OCI-M2 (cell line): ENCODE measurements at regions not wholly inside any gene's neighbourhood (a gene's known extent, or its start where the extent isn't known, plus 50 kb on each side); places are given as distances from the start of the nearest gene placed in this dataset.

Source experiments
- DNase-seq: peaks from one replicate; lab custom pipeline; 2025; ENCODE audit not compliant: unreplicated experiment; lab: John Stamatoyannopoulos, UW

DNA sequence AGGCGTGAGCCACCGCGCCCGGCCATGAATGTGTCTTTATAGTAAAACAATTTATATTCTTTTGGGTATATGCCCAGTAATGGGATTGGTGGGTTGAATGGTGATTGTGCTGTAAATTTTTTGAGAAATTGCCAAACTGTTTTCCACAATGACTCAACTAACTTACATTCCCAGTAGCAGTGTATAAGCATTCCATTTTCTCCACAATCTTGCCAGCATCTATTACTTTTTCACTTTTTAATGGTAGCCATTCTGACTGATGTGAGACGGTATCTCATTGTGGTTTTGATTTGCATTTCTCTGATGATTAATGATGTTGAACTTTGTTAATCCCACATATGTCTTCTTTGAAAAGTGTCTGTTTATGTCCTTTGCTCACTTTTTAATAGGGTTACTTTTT is 1187.9 kb downstream of the XPNPEP1 start:
- no peak for DNase-seq

- DNase-seq, result no peak
Measured at GRCh38 chr10:108721874-108722273, 1201.4 kb downstream of the XPNPEP1 start.

GRCh38 chr10:108716352-108716751 is 1207.0 kb downstream of the XPNPEP1 start:
- no peak for DNase-seq

GRCh38 chr10:108709927-108710722 is 1213.2 kb downstream of the XPNPEP1 start:
- no peak for DNase-seq

DNA sequence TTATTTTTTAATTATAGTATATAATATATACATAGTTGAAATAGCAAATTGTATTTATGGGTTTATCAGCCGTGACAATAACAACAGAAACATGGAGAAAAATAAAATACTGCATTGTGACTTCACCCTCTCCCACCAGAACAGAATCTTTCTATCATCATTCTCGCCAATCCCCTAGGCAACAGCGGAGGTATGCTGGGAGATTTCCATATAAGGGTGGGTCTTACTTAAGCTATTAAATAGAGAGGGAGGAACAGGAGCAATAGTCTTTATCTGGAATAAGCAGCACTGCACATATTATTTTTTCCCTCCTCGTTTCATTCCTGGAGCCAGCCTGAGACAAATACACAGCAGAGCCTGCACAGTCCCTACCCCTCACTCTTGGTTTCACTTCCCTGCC is 1214.9 kb downstream of the XPNPEP1 start:
- DNase-seq, result no peak

GRCh38 chr10:108696792-108697477 is 1226.4 kb downstream of the XPNPEP1 start:
- DNase-seq, result no peak

DNA sequence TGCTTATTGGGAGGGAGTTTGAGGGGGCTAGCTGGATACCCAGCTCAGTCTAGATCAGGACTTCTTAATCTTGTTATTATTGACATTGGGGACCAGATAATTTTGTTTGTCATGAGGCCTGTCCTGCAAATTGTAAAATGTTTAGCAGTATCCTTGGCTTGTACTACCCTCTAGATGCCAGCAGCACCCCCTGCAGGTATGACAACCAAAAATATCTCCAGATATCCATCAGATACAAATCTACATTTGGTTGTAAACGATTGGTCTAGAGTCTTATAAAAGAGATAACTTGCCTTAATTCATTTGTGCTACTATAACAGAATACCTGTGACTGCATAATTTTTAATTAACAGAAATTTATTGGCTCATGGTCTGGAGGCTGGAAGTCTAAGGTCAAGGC is 1232.2 kb downstream of the XPNPEP1 start:
- no peak for DNase-seq

- no peak for DNase-seq
Measured at GRCh38 chr10:108690530-108690929, 1232.8 kb downstream of the XPNPEP1 start.

DNA sequence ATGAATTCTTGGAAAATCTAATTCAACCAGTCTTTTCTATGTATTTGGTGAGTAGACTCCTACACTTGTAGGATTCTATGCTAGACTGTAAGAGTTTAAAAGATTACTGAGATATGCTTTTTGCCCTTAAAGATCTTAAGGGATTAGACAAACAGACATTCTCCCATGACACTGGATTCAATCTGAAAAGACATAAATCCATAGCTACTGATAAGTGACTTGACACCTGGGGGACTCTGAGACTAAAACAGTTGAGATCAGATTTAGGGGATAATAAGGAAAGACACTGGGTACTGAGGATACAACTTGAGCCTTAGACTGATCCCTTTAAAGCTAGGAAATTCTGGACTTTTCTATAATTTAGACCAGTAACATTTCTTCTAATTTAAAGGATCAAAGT is 1233.4 kb downstream of the XPNPEP1 start:
- DNase-seq, result no peak

- DNase-seq, result no peak
Measured at GRCh38 chr10:108688314-108688713, 1235.0 kb downstream of the XPNPEP1 start.

DNA sequence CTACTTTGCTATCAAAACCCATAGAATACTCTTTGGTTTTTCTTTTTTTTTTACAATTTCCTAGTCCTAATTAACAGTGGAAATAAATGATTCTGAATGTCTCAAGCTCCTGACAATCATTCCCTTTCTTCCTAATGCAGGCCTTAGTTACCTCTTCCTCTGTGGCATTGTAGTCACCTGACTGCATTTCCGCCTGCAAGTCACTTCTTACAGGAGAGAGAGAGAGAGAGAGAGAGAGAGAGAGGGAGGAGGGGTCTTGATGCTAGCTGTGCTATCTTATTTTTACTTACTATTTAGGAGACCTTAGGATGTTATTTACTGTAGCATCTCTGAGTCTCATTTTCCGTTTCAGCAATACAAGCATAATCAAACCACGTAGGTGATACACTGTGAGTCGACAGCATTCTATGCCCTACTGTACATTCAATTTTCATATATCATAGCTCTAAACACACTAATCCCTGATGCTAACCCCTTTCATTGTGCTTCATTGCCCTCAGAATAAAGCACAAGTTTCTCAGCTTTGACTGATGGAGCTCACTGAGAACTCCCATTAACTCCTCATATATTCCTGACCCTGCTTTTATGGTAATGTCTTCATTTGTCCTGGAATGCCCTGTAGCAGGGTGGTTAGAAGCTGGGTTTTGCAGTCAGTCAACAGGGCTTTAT is 1237.3 kb downstream of the XPNPEP1 start:
- no peak for DNase-seq

- no peak for DNase-seq
Measured at GRCh38 chr10:108684431-108684830, 1238.9 kb downstream of the XPNPEP1 start.

DNA sequence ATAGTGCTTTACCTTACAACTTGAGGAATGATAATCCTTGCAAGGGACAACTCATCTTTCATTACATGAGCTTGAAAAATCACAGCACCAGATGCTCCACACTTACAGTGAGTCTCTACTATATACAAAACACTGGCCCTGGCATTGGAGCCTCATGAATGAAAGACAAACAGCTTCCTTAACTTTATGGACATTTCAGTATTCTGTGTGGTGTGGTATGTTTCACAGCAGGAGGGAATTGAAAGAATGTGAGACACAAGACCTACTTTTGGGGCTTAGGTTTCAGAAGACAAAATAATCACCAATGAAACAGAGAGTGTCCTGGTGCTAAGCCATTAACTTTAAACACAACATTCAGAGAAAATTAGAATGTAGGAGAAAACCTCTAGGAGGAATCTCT is 1249.6 kb downstream of the XPNPEP1 start:
- DNase-seq, result no peak

- no peak for DNase-seq
Measured at GRCh38 chr10:108663587-108663986, 1259.7 kb downstream of the XPNPEP1 start.

DNA sequence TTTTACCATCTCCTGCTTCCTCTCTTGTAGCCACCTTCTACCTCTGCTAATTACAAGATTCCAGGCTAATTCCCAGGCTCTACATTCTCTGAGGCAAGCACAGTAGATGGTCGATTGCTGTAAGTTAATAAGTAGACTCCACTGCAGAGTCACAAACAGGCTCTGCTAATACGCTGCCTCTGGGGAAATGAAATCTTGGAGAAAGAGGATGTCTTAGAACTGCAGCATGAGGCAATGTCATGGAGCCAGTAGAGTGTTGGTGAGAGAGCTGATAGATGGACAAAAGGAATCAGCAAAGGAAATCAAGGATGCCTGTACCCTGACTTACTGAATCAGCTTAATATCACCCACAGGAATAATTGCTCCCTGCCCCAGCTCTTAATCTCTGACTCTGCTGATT is 1260.3 kb downstream of the XPNPEP1 start:
- no peak for DNase-seq

DNA sequence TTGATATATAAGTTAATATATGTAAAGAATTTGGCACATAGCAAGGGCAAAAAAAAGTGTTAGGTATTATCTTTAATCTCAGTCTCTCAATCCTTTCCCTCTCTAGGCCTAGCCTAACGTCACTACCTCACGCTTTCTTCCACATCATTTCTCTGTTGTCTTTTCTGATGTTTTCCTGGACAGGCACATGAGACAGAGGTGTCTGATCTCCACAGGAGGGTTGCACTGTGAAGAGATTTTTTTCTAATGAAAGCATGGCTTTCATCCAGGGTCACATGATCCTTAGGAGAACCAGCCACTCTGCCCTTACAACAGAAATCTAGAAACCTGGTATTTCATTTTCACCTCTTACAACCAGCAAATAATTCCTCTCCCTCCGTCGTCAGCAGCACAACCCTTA is 1268.3 kb downstream of the XPNPEP1 start:
- no peak for DNase-seq

- DNase-seq, result no peak
Measured at GRCh38 chr10:108653531-108653930, 1269.8 kb downstream of the XPNPEP1 start.

GRCh38 chr10:108639010-108639409 is 1284.3 kb downstream of the XPNPEP1 start:
- no peak for DNase-seq

DNA sequence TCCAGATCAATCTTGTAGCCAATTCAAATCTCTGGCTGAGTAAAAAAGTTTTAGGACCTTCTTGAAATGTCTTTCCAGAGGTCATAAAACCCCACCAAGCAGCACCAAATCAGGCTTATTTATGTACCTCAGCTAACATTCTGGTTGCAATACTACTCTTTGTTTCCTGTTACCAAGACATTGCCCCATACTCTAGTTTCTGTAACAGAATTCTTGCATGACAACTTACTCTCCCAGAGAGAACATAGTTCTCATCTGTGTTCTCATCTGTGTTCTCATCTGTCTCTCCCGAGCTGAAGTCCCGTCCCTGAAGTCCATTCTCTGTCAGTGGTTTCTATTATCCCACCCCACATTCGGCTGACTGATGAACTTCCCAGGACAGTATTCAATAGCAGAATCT is 1285.1 kb downstream of the XPNPEP1 start:
- DNase-seq, result no peak

DNA sequence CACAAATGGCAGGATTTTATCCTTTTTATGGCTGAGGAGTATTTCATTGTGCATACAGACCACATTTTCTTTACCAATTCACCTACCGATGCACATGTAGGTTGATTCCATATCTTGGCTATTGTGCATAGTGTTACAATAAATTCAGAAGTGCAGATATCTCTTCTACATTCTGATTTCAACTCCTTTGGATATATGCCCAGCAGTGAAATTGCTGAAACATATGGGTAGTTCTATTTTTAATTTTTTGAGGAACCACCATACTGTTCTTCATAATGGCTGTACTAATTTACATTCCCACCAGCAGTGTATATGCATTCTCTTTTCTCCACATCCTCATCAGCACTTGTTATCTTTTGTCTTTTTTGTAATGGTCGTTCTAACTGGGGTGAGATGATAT is 1290.3 kb downstream of the XPNPEP1 start:
- no peak for DNase-seq

DNA sequence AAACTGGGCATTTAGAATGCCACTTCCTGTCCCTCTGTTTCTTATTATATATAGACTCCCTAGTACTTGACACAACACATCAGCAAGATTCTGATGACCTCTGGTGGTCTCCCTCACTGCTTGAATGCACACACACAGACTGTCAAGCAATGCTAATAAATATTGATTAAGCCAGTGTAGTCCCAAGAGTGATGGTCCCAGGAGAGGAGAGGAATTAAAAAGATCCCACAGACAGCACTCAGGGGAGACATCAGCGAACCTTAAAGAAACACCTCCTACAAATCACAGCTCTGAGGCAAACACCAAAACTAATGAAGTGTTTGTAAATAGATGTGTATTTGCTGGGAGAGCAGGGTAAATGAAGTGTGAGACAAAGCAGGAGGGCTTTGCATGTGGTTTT is 1291.2 kb downstream of the XPNPEP1 start:
- no peak for DNase-seq

DNA sequence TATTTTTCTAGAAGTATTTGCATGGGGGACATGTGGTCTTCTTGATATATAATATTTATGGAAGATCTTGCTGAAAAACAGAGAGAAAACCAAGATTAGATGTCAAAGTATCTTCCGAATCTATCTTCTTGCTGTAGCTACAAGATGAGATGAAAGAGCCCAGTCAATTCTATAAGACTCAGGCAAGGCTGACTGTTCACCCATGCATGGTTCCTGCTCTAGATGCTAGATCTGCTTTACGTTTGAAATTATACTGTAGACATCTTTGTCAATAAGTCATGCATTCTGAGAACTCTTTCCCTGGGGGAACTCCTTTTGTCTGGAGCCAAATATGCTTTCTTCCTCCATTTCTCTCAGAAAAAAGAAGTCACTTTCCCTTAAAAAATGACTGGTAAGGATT is 1292.0 kb downstream of the XPNPEP1 start:
- no peak for DNase-seq
